Thyroid gland (tissue), 4 donors: ENCODE measurements at regions not wholly inside any gene's neighbourhood (a gene's known extent, or its start where the extent isn't known, plus 50 kb on each side); places are given as distances from the start of the nearest gene placed in this dataset.

Experiments
- CTCF ChIP-seq, 6 experiments: fragments of 200-600 bp in 3 of 6; fragments of 450-650 bp in 3 of 6; sonication (generic) in 3 of 6; IDR thresholded peaks; one replicate each; pipeline ENCODE4 v1.5.1; 2016 to 2019; ENCODE audit warnings: antibody characterized with exemption in 6 of 6, mild to moderate bottlenecking in 2 of 6, inconsistent platforms in 1 of 6, moderate library complexity in 1 of 6
- POLR2A ChIP-seq, 2 donors: fragments of 450-650 bp; IDR thresholded peaks; one replicate each; pipeline ENCODE4 v1.6.1; 2017; ENCODE audit warnings: antibody characterized with exemption in 2 of 2, mild to moderate bottlenecking in 2 of 2, moderate library complexity in 1 of 2

- TF ChIP-seq CTCF (IDR thresholded peaks at IDR 0.05) (no peak), POLR2A (IDR thresholded peaks at IDR 0.05) (no peak)
These were observed 447.8 kb downstream of the PLK2 start for GRCh38 chr5:58012102-58012501.
